Neural progenitor cell (in vitro differentiated cells): ENCODE measurements at regions not wholly inside any gene's neighbourhood (a gene's known extent, or its start where the extent isn't known, plus 50 kb on each side); places are given as distances from the start of the nearest gene placed in this dataset.

ENCODE experiments used
- EZH2phosphoT487 ChIP-seq: fragments of 200-600 bp; sonication (generic); IDR thresholded peaks from 2 replicates; pipeline ENCODE4 v1.6.1; 2017; ENCODE audit warnings: antibody characterized with exemption
- TF ChIP-seq, protein P1 (sequence below): fragments of 200-600 bp; sonication (generic); IDR thresholded peaks from 2 replicates; pipeline ENCODE4 v1.5.1; 2017; ENCODE audit warnings: antibody characterized with exemption, mild to moderate bottlenecking

DNA sequence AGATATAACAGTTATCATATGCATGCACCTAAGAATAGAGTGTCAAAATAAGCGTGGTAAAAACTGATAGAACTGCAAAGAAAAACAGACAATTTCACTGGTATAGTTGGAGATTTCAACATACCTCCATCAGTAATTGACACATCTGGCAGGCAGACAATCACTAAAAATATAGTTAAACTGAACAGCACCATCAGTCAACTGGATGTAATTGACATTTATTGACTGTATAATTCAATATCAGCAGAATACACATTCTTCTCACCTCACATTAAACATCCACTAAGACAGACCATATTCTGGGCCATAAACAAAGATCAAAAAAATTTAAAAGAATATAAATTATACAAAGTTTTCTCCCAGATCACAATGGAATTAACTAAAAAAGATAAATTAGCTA lies 378.5 kb upstream of the RGPD4 start:
- TF ChIP-seq, protein P1, sequence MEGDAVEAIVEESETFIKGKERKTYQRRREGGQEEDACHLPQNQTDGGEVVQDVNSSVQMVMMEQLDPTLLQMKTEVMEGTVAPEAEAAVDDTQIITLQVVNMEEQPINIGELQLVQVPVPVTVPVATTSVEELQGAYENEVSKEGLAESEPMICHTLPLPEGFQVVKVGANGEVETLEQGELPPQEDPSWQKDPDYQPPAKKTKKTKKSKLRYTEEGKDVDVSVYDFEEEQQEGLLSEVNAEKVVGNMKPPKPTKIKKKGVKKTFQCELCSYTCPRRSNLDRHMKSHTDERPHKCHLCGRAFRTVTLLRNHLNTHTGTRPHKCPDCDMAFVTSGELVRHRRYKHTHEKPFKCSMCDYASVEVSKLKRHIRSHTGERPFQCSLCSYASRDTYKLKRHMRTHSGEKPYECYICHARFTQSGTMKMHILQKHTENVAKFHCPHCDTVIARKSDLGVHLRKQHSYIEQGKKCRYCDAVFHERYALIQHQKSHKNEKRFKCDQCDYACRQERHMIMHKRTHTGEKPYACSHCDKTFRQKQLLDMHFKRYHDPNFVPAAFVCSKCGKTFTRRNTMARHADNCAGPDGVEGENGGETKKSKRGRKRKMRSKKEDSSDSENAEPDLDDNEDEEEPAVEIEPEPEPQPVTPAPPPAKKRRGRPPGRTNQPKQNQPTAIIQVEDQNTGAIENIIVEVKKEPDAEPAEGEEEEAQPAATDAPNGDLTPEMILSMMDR, result no peak
- no peak for TF ChIP-seq EZH2phosphoT487
